HG02588 (cell line): ENCODE measurements at regions not wholly inside any gene's neighbourhood (a gene's known extent, or its start where the extent isn't known, plus 50 kb on each side); places are given as distances from the start of the nearest gene placed in this dataset.

Experiments
- ATAC-seq: cut with Tn5 transposase; IDR thresholded peaks from one replicate; pipeline ENCODE4 v1.9.1; 2021; ENCODE audit warnings: mild to moderate bottlenecking, moderate library complexity; ENCODE audit not compliant: unreplicated experiment

DNA sequence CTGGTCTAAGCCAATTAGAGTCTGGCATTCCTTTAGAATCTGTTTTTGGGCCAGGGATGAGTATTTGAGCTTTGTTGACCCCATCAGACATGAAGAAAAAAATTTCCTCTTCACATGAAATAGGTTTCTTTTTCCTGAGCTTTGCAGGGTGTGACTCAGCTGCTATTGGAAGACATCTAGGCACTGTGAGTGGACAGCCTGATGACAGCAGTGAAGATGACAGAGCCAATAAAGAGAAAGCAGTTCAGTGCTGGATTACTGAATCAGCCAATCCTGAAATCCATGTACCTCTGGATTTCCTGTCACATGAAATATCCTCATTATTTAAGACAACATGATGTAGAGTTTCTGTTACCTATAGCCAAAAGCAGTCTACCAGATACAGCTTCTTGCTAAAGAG lies 51.3 kb upstream of the GRIA1 start:
- no peak for ATAC-seq
